ENCODE measurements at regions not wholly inside any gene's neighbourhood (a gene's known extent, or its start where the extent isn't known, plus 50 kb on each side); places are given as distances from the start of the nearest gene placed in this dataset.
A peak's percentile ranks its signal among the peaks of the same experiment; 100 is the strongest.

- Mint-ChIP-seq H3K36me3 (no peaks in the 10 kb centered on the region), H3K9me3 (peaks cover 0 to 1% (median 0%) of the 10 kb centered on the region in 7 donors), H3K27me3 (no peaks in the 10 kb centered on the region), H3K4me3 (no peak overlapping the region), H3K27ac (no peak overlapping the region), H3K4me1 (peaks cover 0 to 27% (median 13%) of the 10 kb centered on the region in 4 donors)
- H3K4me1 ChIP-seq (ENCODE audit: control insufficient read depth, insufficient read depth, low read length, poor library complexity, severe bottlenecking) = peaks cover 24% of the 10 kb centered on the region
- H3K27me3 ChIP-seq (ENCODE audit: control insufficient read depth, insufficient read depth, low read length) = no peaks in the 10 kb centered on the region
- DNase-seq = no peak
- ATAC-seq (ENCODE audit: low read depth in 2 of 2) = no peak
- H3K9me3 ChIP-seq (ENCODE audit: control insufficient read depth in 2 of 2, low read length in 2 of 2) = no peaks in the 10 kb centered on the region
- no peaks in the 10 kb centered on the region for H3K36me3 ChIP-seq (ENCODE audit: control insufficient read depth, insufficient read depth, low read length)
- no peak overlapping the region for H3K27ac ChIP-seq (ENCODE audit: insufficient read depth, low read length, poor library complexity, severe bottlenecking)
- no peak overlapping the region for H3K4me3 ChIP-seq (ENCODE audit: low read depth, low read length)
Observed at GRCh38 chr3:72351536-72351935, 496.7 kb downstream of the SHQ1 start.

- Histone ChIP-seq H3K4me3 (ENCODE audit: low read depth, low read length) (no peak overlapping the region), H3K27ac (ENCODE audit: insufficient read depth, low read length, poor library complexity, severe bottlenecking) (no peak overlapping the region), H3K27me3 (ENCODE audit: control insufficient read depth, insufficient read depth, low read length) (no peaks in the 10 kb centered on the region), H3K9me3 (ENCODE audit: control insufficient read depth in 2 of 2, low read length in 2 of 2) (no peaks in the 10 kb centered on the region), H3K4me1 (ENCODE audit: control insufficient read depth, insufficient read depth, low read length, poor library complexity, severe bottlenecking) (peaks cover 30% of the 10 kb centered on the region), H3K36me3 (ENCODE audit: control insufficient read depth, insufficient read depth, low read length) (no peaks in the 10 kb centered on the region)
- Mint-ChIP-seq H3K4me3 (no peak overlapping the region), H3K36me3 (no peaks in the 10 kb centered on the region), H3K9me3 (peaks cover 0 to 1% (median 0%) of the 10 kb centered on the region in 7 donors), H3K4me1 (peaks cover 0 to 33% (median 19%) of the 10 kb centered on the region in 4 donors), H3K27me3 (no peaks in the 10 kb centered on the region), H3K27ac (no peak overlapping the region)
- ATAC-seq (ENCODE audit: low read depth in 2 of 2) (no peak), DNase-seq (no peak)
Observed at GRCh38 chr3:72350761-72351505, 497.3 kb downstream of the SHQ1 start.

GRCh38 chr3:72348357-72348756, 499.9 kb downstream of the SHQ1 start:
- Histone ChIP-seq H3K4me3 (ENCODE audit: low read depth, low read length) (no peak overlapping the region), H3K27ac (ENCODE audit: insufficient read depth, low read length, poor library complexity, severe bottlenecking) (no peak overlapping the region), H3K9me3 (ENCODE audit: control insufficient read depth in 2 of 2, low read length in 2 of 2) (no peaks in the 10 kb centered on the region), H3K4me1 (ENCODE audit: control insufficient read depth, insufficient read depth, low read length, poor library complexity, severe bottlenecking) (peaks cover 56% of the 10 kb centered on the region), H3K27me3 (ENCODE audit: control insufficient read depth, insufficient read depth, low read length) (no peaks in the 10 kb centered on the region), H3K36me3 (ENCODE audit: control insufficient read depth, insufficient read depth, low read length) (no peaks in the 10 kb centered on the region)
- peaks cover 10 to 59% (median 40%) of the 10 kb centered on the region in 4 donors for H3K4me1 Mint-ChIP-seq
- H3K36me3 Mint-ChIP-seq = no peaks in the 10 kb centered on the region
- H3K27me3 Mint-ChIP-seq = no peaks in the 10 kb centered on the region
- peak overlapping the region in 2 of 3 donors; percentile 11 to 79 for H3K27ac Mint-ChIP-seq
- ATAC-seq (ENCODE audit: low read depth in 2 of 2) (no peak), DNase-seq (no peak)
- peaks cover 0 to 1% (median 0%) of the 10 kb centered on the region in 7 donors for H3K9me3 Mint-ChIP-seq
- H3K4me3 Mint-ChIP-seq = no peak overlapping the region

- ATAC-seq (ENCODE audit: low read depth in 2 of 2) = peak in 1 of 2 donors; percentile 38
- no peaks in the 10 kb centered on the region for H3K27me3 ChIP-seq (ENCODE audit: control insufficient read depth, insufficient read depth, low read length)
- Mint-ChIP-seq H3K9me3 (peaks cover 0 to 1% (median 0%) of the 10 kb centered on the region in 7 donors), H3K4me3 (peak overlapping the region in 1 of 4 donors; percentile 11), H3K27me3 (no peaks in the 10 kb centered on the region), H3K27ac (peak overlapping the region in 2 of 3 donors; percentile 43 to 79), H3K4me1 (peaks cover 15 to 63% (median 45%) of the 10 kb centered on the region in 4 donors), H3K36me3 (no peaks in the 10 kb centered on the region)
- peak in 1 of 3 donors; percentile 88 for DNase-seq
- H3K4me1 ChIP-seq (ENCODE audit: control insufficient read depth, insufficient read depth, low read length, poor library complexity, severe bottlenecking) = peaks cover 56% of the 10 kb centered on the region
- no peaks in the 10 kb centered on the region for H3K36me3 ChIP-seq (ENCODE audit: control insufficient read depth, insufficient read depth, low read length)
- H3K4me3 ChIP-seq (ENCODE audit: low read depth, low read length) = no peak overlapping the region
- no peak overlapping the region for H3K27ac ChIP-seq (ENCODE audit: insufficient read depth, low read length, poor library complexity, severe bottlenecking)
- H3K9me3 ChIP-seq (ENCODE audit: control insufficient read depth in 2 of 2, low read length in 2 of 2) = no peaks in the 10 kb centered on the region
Observed at GRCh38 chr3:72347819-72348319, 500.4 kb downstream of the SHQ1 start.

GRCh38 chr3:72346526-72346926, 501.7 kb downstream of the SHQ1 start:
- DNase-seq = peak in 2 of 3 donors; percentile 17 to 86
- H3K36me3 Mint-ChIP-seq = no peaks in the 10 kb centered on the region
- H3K27me3 Mint-ChIP-seq = no peaks in the 10 kb centered on the region
- H3K27ac Mint-ChIP-seq = peak overlapping the region; percentile 0 to 90 (median 27)
- H3K4me1 ChIP-seq (ENCODE audit: control insufficient read depth, insufficient read depth, low read length, poor library complexity, severe bottlenecking) = peaks cover 56% of the 10 kb centered on the region
- peak overlapping the region; percentile 58 for H3K27ac ChIP-seq (ENCODE audit: insufficient read depth, low read length, poor library complexity, severe bottlenecking)
- no peaks in the 10 kb centered on the region for H3K27me3 ChIP-seq (ENCODE audit: control insufficient read depth, insufficient read depth, low read length)
- H3K4me1 Mint-ChIP-seq = peaks cover 20 to 74% (median 48%) of the 10 kb centered on the region in 4 donors
- peak overlapping the region in 3 of 4 donors; percentile 36 to 85 (median 73) for H3K4me3 Mint-ChIP-seq
- H3K9me3 Mint-ChIP-seq = peaks cover 0 to 1% (median 0%) of the 10 kb centered on the region in 7 donors
- ATAC-seq (ENCODE audit: low read depth in 2 of 2) = peak; percentile 43 to 54
- H3K4me3 ChIP-seq (ENCODE audit: low read depth, low read length) = peak overlapping the region; percentile 31
- no peaks in the 10 kb centered on the region for H3K9me3 ChIP-seq (ENCODE audit: control insufficient read depth in 2 of 2, low read length in 2 of 2)
- H3K36me3 ChIP-seq (ENCODE audit: control insufficient read depth, insufficient read depth, low read length) = no peaks in the 10 kb centered on the region

- H3K36me3 Mint-ChIP-seq = no peaks in the 10 kb centered on the region
- peaks cover 20 to 78% (median 51%) of the 10 kb centered on the region in 4 donors for H3K4me1 Mint-ChIP-seq
- Histone ChIP-seq H3K9me3 (ENCODE audit: control insufficient read depth in 2 of 2, low read length in 2 of 2) (no peaks in the 10 kb centered on the region), H3K4me1 (ENCODE audit: control insufficient read depth, insufficient read depth, low read length, poor library complexity, severe bottlenecking) (peaks cover 56% of the 10 kb centered on the region), H3K27me3 (ENCODE audit: control insufficient read depth, insufficient read depth, low read length) (no peaks in the 10 kb centered on the region), H3K4me3 (ENCODE audit: low read depth, low read length) (peak overlapping the region; percentile 41), H3K36me3 (ENCODE audit: control insufficient read depth, insufficient read depth, low read length) (no peaks in the 10 kb centered on the region), H3K27ac (ENCODE audit: insufficient read depth, low read length, poor library complexity, severe bottlenecking) (no peak overlapping the region)
- no peak for ATAC-seq (ENCODE audit: low read depth in 2 of 2)
- DNase-seq = no peak
- H3K9me3 Mint-ChIP-seq = peaks cover 0 to 1% (median 0%) of the 10 kb centered on the region in 7 donors
- H3K4me3 Mint-ChIP-seq = peak overlapping the region; percentile 27 to 85 (median 64)
- peak overlapping the region; percentile 0 to 90 (median 27) for H3K27ac Mint-ChIP-seq
- no peaks in the 10 kb centered on the region for H3K27me3 Mint-ChIP-seq
Observed at GRCh38 chr3:72345980-72346379, 502.3 kb downstream of the SHQ1 start.

- H3K27me3 Mint-ChIP-seq = no peaks in the 10 kb centered on the region
- peaks cover 20 to 79% (median 51%) of the 10 kb centered on the region in 4 donors for H3K4me1 Mint-ChIP-seq
- H3K4me1 ChIP-seq (ENCODE audit: control insufficient read depth, insufficient read depth, low read length, poor library complexity, severe bottlenecking) = peaks cover 56% of the 10 kb centered on the region
- ATAC-seq (ENCODE audit: low read depth in 2 of 2) (peak in 1 of 2 donors; percentile 32), DNase-seq (peak in 2 of 3 donors; percentile 14 to 83)
- no peaks in the 10 kb centered on the region for H3K27me3 ChIP-seq (ENCODE audit: control insufficient read depth, insufficient read depth, low read length)
- no peaks in the 10 kb centered on the region for H3K36me3 Mint-ChIP-seq
- H3K4me3 ChIP-seq (ENCODE audit: low read depth, low read length) = peak overlapping the region; percentile 41
- H3K27ac ChIP-seq (ENCODE audit: insufficient read depth, low read length, poor library complexity, severe bottlenecking) = no peak overlapping the region
- H3K9me3 Mint-ChIP-seq = peaks cover 0 to 1% (median 0%) of the 10 kb centered on the region in 7 donors
- H3K4me3 Mint-ChIP-seq = peak overlapping the region; percentile 27 to 73 (median 48)
- no peaks in the 10 kb centered on the region for H3K9me3 ChIP-seq (ENCODE audit: control insufficient read depth in 2 of 2, low read length in 2 of 2)
- H3K27ac Mint-ChIP-seq = peak overlapping the region; percentile 0 to 90 (median 27)
- H3K36me3 ChIP-seq (ENCODE audit: control insufficient read depth, insufficient read depth, low read length) = no peaks in the 10 kb centered on the region
Observed at GRCh38 chr3:72345237-72345878, 502.9 kb downstream of the SHQ1 start.
